ENCODE measurements at regions not wholly inside any gene's neighbourhood (a gene's known extent, or its start where the extent isn't known, plus 50 kb on each side); places are given as distances from the start of the nearest gene placed in this dataset.

GRCh38 chr4:12956026-12956425 is 528.1 kb downstream of the RAB28 start:
- Histone ChIP-seq H3K27ac (ENCODE audit: low read depth, low read length, poor library complexity, severe bottlenecking) (no peak overlapping the region), H3K4me1 (ENCODE audit: insufficient read depth, low read length, poor library complexity, severe bottlenecking) (no peaks in the 10 kb centered on the region), H3K36me3 (ENCODE audit: insufficient read depth, low read length, poor library complexity, severe bottlenecking) (no peaks in the 10 kb centered on the region), H3K27me3 (replicated peaks; ENCODE audit: insufficient read depth, low read depth, low read length, poor library complexity) (no peaks in the 10 kb centered on the region), H3K4me3 (ENCODE audit: low read depth, low read length, poor library complexity, severe bottlenecking) (no peak overlapping the region), H3K9me3 (ENCODE audit: low read depth, low read length, poor library complexity, severe bottlenecking) (no peaks in the 10 kb centered on the region)
- POLR2A ChIA-PET (ENCODE audit: low non-redundant PET) = no interaction called here
- CTCF ChIA-PET = no interaction called here
- BruUV-seq (replicated peaks) = no TSS peak
- TF ChIP-seq EZH2 (IDR thresholded peaks at IDR 0.05; ENCODE audit: borderline replicate concordance, low read depth, low read length, poor library complexity, severe bottlenecking) = no peak
- no peak for TF ChIP-seq CTCF (conservative IDR thresholded peaks at IDR 0.05; ENCODE audit: low read depth, low read length)
- no peak for DNase-seq (ENCODE audit: low spot score)
- intact Hi-C loops (cut with micrococcal nuclease; ENCODE audit: unreplicated experiment) = no loop called here

- no peak for DNase-seq (ENCODE audit: low spot score)
- H3K27ac ChIP-seq (ENCODE audit: low read depth, low read length, poor library complexity, severe bottlenecking) = no peak overlapping the region
- ChIA-PET POLR2A (ENCODE audit: low non-redundant PET) (no interaction called here), CTCF (no interaction called here)
- intact Hi-C loops (cut with micrococcal nuclease; ENCODE audit: unreplicated experiment) = no loop called here
- no peaks in the 10 kb centered on the region for H3K27me3 ChIP-seq (replicated peaks; ENCODE audit: insufficient read depth, low read depth, low read length, poor library complexity)
- no TSS peak for BruUV-seq (replicated peaks)
- H3K4me1 ChIP-seq (ENCODE audit: insufficient read depth, low read length, poor library complexity, severe bottlenecking) = no peaks in the 10 kb centered on the region
- no peak overlapping the region for H3K4me3 ChIP-seq (ENCODE audit: low read depth, low read length, poor library complexity, severe bottlenecking)
- TF ChIP-seq CTCF (conservative IDR thresholded peaks at IDR 0.05; ENCODE audit: low read depth, low read length) (no peak), EZH2 (IDR thresholded peaks at IDR 0.05; ENCODE audit: borderline replicate concordance, low read depth, low read length, poor library complexity, severe bottlenecking) (no peak)
- no peaks in the 10 kb centered on the region for H3K36me3 ChIP-seq (ENCODE audit: insufficient read depth, low read length, poor library complexity, severe bottlenecking)
- H3K9me3 ChIP-seq (ENCODE audit: low read depth, low read length, poor library complexity, severe bottlenecking) = no peaks in the 10 kb centered on the region
Observed at GRCh38 chr4:12949719-12950490, 534.2 kb downstream of the RAB28 start.

- ChIA-PET POLR2A (ENCODE audit: low non-redundant PET) (no interaction called here), CTCF (no interaction called here)
- no peak for DNase-seq (ENCODE audit: low spot score)
- intact Hi-C loops (cut with micrococcal nuclease; ENCODE audit: unreplicated experiment) = no loop called here
- no peak overlapping the region for H3K4me3 ChIP-seq (ENCODE audit: low read depth, low read length, poor library complexity, severe bottlenecking)
- BruUV-seq (replicated peaks) = no TSS peak
- no peaks in the 10 kb centered on the region for H3K4me1 ChIP-seq (ENCODE audit: insufficient read depth, low read length, poor library complexity, severe bottlenecking)
- H3K27ac ChIP-seq (ENCODE audit: low read depth, low read length, poor library complexity, severe bottlenecking) = no peak overlapping the region
- H3K9me3 ChIP-seq (ENCODE audit: low read depth, low read length, poor library complexity, severe bottlenecking) = no peaks in the 10 kb centered on the region
- H3K27me3 ChIP-seq (replicated peaks; ENCODE audit: insufficient read depth, low read depth, low read length, poor library complexity) = no peaks in the 10 kb centered on the region
- H3K36me3 ChIP-seq (ENCODE audit: insufficient read depth, low read length, poor library complexity, severe bottlenecking) = no peaks in the 10 kb centered on the region
- TF ChIP-seq CTCF (conservative IDR thresholded peaks at IDR 0.05; ENCODE audit: low read depth, low read length) = no peak
- no peak for TF ChIP-seq EZH2 (IDR thresholded peaks at IDR 0.05; ENCODE audit: borderline replicate concordance, low read depth, low read length, poor library complexity, severe bottlenecking)
Observed at GRCh38 chr4:12943069-12943468, 541.1 kb downstream of the RAB28 start.

All from A673 (cell line).